Cardiac muscle cell (in vitro differentiated cells and primary cell): ENCODE measurements at regions not wholly inside any gene's neighbourhood (a gene's known extent, or its start where the extent isn't known, plus 50 kb on each side); places are given as distances from the start of the nearest gene placed in this dataset.

Experiments
- DNase-seq, 2 donors: peaks; one replicate each; pipeline versions ENCODE4 v3.0.0 to v3.0.0-alpha.2; 2010 to 2017; ENCODE audit warnings: low read depth in 1 of 2, low spot score in 1 of 2
- H3K27ac ChIP-seq: fragments of 200-600 bp; sonication (generic); 2 replicates; pipeline ENCODE4 v1.5.1; 2016
- H3K27me3 ChIP-seq: fragments of 200-600 bp; sonication (generic); 2 replicates; pipeline ENCODE4 v1.6.0; 2016; ENCODE audit warnings: control low read depth
- H3K36me3 ChIP-seq: fragments of 200-600 bp; sonication (generic); 2 replicates; pipeline ENCODE4 v1.5.1; 2016; ENCODE audit warnings: control low read depth
- H3K4me1 ChIP-seq: fragments of 200-600 bp; sonication (generic); 2 replicates; pipeline ENCODE4 v1.8.1; 2017; ENCODE audit warnings: low read depth, mild to moderate bottlenecking, mixed run types
- H3K4me3 ChIP-seq: fragments of 200-600 bp; sonication (generic); 2 replicates; pipeline ENCODE4 v1.5.1; 2016; ENCODE audit warnings: mild to moderate bottlenecking
- H3K9me3 ChIP-seq: fragments of 200-600 bp; sonication (generic); 2 replicates; pipeline ENCODE4 v1.5.1; 2017; ENCODE audit warnings: low read depth, mild to moderate bottlenecking, control low read depth
- TF ChIP-seq, protein P1 (sequence below): IDR thresholded peaks from 2 replicates; pipeline ENCODE4 v1.5.1; 2012; ENCODE audit warnings: low read depth, mild to moderate bottlenecking, low read length

DNA sequence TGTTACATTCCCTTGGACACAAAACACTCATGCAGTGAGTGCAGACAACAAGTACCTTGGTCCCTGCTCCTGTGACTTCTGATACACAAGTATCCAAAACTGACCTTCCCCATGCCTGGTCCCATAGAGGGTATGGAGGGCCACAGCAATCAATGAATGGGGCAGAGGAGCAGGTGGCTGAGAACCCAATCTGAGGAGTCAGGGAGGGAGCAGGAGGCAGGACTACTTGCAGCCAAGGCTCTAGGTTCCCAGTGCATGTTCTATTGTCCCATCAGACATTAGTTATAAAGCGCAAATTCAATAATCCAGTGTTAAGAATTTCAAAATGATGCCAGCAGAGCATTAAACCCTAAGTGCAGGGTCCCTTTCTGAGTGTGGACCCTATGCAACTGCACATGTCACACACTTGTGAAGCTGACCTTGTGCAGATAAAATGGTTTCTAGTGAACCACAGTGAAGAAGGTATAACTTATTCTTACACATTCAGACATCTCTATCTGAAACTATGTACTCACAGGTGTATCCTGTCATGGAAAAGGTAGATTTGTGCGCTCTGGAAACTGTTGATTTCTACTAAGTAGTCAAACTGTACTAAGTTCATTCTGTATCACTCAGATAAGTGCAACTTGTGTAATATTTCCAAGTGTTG is 107.3 kb upstream of the ABI3BP start:
- Histone ChIP-seq H3K27me3 (no peaks in the 10 kb centered on the region), H3K4me1 (no peaks in the 10 kb centered on the region), H3K27ac (no peak overlapping the region), H3K9me3 (no peaks in the 10 kb centered on the region), H3K4me3 (no peak overlapping the region), H3K36me3 (no peaks in the 10 kb centered on the region)
- no peak for DNase-seq
- TF ChIP-seq, protein P1, sequence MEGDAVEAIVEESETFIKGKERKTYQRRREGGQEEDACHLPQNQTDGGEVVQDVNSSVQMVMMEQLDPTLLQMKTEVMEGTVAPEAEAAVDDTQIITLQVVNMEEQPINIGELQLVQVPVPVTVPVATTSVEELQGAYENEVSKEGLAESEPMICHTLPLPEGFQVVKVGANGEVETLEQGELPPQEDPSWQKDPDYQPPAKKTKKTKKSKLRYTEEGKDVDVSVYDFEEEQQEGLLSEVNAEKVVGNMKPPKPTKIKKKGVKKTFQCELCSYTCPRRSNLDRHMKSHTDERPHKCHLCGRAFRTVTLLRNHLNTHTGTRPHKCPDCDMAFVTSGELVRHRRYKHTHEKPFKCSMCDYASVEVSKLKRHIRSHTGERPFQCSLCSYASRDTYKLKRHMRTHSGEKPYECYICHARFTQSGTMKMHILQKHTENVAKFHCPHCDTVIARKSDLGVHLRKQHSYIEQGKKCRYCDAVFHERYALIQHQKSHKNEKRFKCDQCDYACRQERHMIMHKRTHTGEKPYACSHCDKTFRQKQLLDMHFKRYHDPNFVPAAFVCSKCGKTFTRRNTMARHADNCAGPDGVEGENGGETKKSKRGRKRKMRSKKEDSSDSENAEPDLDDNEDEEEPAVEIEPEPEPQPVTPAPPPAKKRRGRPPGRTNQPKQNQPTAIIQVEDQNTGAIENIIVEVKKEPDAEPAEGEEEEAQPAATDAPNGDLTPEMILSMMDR = no peak

DNA sequence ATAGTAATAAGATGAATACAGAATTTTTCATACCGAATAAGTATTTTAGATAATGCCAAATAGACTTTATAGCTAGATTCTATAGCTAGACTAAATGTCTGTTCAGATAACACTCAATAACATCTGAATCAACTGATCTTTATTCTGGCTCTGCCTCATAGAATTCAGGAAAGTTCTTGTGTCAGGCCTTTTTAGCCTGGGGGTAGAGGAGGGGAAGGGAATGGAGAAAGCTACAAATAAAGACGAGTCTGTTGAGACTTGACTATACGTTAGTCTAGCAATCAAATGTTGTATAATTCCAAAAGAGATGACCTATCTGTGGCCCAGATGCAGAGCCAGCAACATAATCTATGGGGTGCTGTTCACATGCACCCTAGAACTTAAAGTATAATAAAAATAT is 106.6 kb upstream of the ABI3BP start:
- Histone ChIP-seq H3K9me3 (no peaks in the 10 kb centered on the region), H3K27ac (no peak overlapping the region), H3K36me3 (no peaks in the 10 kb centered on the region), H3K27me3 (no peaks in the 10 kb centered on the region), H3K4me3 (no peak overlapping the region), H3K4me1 (no peaks in the 10 kb centered on the region)
- TF ChIP-seq, protein P1 = no peak
- no peak for DNase-seq

DNA sequence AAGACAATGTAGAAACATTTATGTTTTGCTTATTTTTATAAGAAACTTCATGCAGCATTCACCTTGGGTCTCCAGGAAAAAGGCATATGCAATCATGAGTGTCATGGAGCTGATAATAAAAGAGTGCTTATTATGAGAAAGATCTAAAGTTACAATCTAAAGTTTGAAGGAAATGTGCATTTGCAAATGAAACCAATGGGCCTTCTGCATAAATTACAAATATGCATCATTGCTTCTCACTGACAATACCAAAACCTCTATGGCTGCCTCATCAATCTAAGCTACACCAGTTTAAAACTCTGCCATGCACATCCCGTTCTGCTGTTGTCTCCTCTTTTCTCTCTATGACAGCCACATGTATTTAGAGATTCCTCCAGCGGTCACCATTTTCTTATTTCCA is 103.2 kb upstream of the ABI3BP start:
- TF ChIP-seq, protein P1 = no peak

GRCh38 chr3:101095693-101096430 is 102.6 kb upstream of the ABI3BP start:
- TF ChIP-seq, protein P1 = no peak

More for the DNA sequence above, 103.2 kb upstream of the ABI3BP start:
- Histone ChIP-seq H3K36me3 (no peaks in the 10 kb centered on the region), H3K27me3 (no peaks in the 10 kb centered on the region), H3K9me3 (no peaks in the 10 kb centered on the region), H3K27ac (no peak overlapping the region), H3K4me3 (no peak overlapping the region), H3K4me1 (no peaks in the 10 kb centered on the region)
- DNase-seq = no peak

GRCh38 chr3:101091489-101091888 is 98.3 kb upstream of the ABI3BP start:
- H3K4me3 ChIP-seq = no peak overlapping the region
- no peaks in the 10 kb centered on the region for H3K9me3 ChIP-seq
- no peaks in the 10 kb centered on the region for H3K27me3 ChIP-seq
- no peaks in the 10 kb centered on the region for H3K36me3 ChIP-seq
- no peak overlapping the region for H3K27ac ChIP-seq
- no peaks in the 10 kb centered on the region for H3K4me1 ChIP-seq
- TF ChIP-seq, protein P1 = no peak
- no peak for DNase-seq

More at GRCh38 chr3:101095693-101096430, 102.6 kb upstream of the ABI3BP start:
- Histone ChIP-seq H3K27me3 (no peaks in the 10 kb centered on the region), H3K4me1 (no peaks in the 10 kb centered on the region), H3K9me3 (no peaks in the 10 kb centered on the region), H3K27ac (no peak overlapping the region), H3K4me3 (no peak overlapping the region), H3K36me3 (no peaks in the 10 kb centered on the region)
- no peak for DNase-seq
